Calu3 (cell line): ENCODE measurements at regions not wholly inside any gene's neighbourhood (a gene's known extent, or its start where the extent isn't known, plus 50 kb on each side); places are given as distances from the start of the nearest gene placed in this dataset.
"Not testable (repeated sequence)": the region's sequence is repeated elsewhere in the genome, so short reads cannot be mapped to it uniquely, and the experiment has no call there.

Experiments used
- BruUV-seq: library from RNA; stranded (reverse); fragments of 400-500 nt; replicated peaks from 2 replicates; lab custom pipeline; 2021; lab: Mats Ljungman, UMichigan
- CTCF ChIA-PET: fragments of 300-600 bp; sonication (Branson Sonifier 250); formaldehyde crosslinking; loops from one replicate; lab custom pipeline; 2022; ENCODE audit warnings: antibody characterized with exemption; lab: Charles Lee
- DNase-seq: peaks from one replicate; pipeline ENCODE4 v3.0.0; 2022
- H3K27ac Mint-ChIP-seq: one replicate; pipeline ENCODE4 v1.8.0; 2022; ENCODE audit warnings: mixed read lengths; ENCODE audit not compliant: unreplicated experiment
- H3K27me3 Mint-ChIP-seq: one replicate; pipeline ENCODE4 v1.8.0; 2022; ENCODE audit warnings: mixed read lengths; ENCODE audit not compliant: unreplicated experiment
- H3K36me3 Mint-ChIP-seq: one replicate; pipeline ENCODE4 v1.8.0; 2022; ENCODE audit warnings: mild to moderate bottlenecking, moderate library complexity, mixed read lengths; ENCODE audit not compliant: insufficient read depth, unreplicated experiment
- H3K4me1 Mint-ChIP-seq: one replicate; pipeline ENCODE4 v1.8.0; 2022; ENCODE audit warnings: mild to moderate bottlenecking, low read depth, mixed read lengths; ENCODE audit not compliant: unreplicated experiment
- H3K4me3 Mint-ChIP-seq: one replicate; pipeline ENCODE4 v1.8.0; 2022; ENCODE audit warnings: mild to moderate bottlenecking, low read depth, moderate library complexity, mixed read lengths; ENCODE audit not compliant: unreplicated experiment
- H3K9me3 Mint-ChIP-seq: one replicate; pipeline ENCODE4 v1.8.0; 2022; ENCODE audit warnings: low read depth, mixed read lengths; ENCODE audit not compliant: unreplicated experiment
- CTCF ChIP-seq: fragments of 200-600 bp; IDR thresholded peaks from one replicate; pipeline ENCODE4 v1.8.0; 2022; ENCODE audit warnings: antibody characterized with exemption; ENCODE audit not compliant: unreplicated experiment
- intact Hi-C: fragments of 100-400 bp; cut with micrococcal nuclease; formaldehyde crosslinking; loops from one replicate; pipeline ENCODE4 v1.10.0; 2022; ENCODE audit not compliant: unreplicated experiment

- no peak for DNase-seq
- CTCF ChIA-PET: interaction anchor here (0.7 to 1.1 kb wide), 2 partner anchors 19 to 46 kb away, joined by 3 read pairs; no protein-coding TSS in a partner anchor
- BruUV-seq: no TSS peak
Measured at GRCh38 chr3:162721736-162722135, 1225.1 kb downstream of the OTOL1 start.

GRCh38 chr3:162722337-162722736, 1225.7 kb downstream of the OTOL1 start:
- no TSS peak for BruUV-seq
- Mint-ChIP-seq H3K4me3 (no peak overlapping the region), H3K9me3 (no peaks in the 10 kb centered on the region), H3K27me3 (no peaks in the 10 kb centered on the region), H3K4me1 (no peaks in the 10 kb centered on the region), H3K36me3 (no peaks in the 10 kb centered on the region), H3K27ac (no peak overlapping the region)
- no peak for TF ChIP-seq CTCF
- intact Hi-C loops: loop anchor here (10.0 kb wide), 1 partner anchor 428 kb away; no protein-coding TSS in a partner anchor
- no peak for DNase-seq
- CTCF ChIA-PET: no interaction called here

More at GRCh38 chr3:162721736-162722135, 1225.1 kb downstream of the OTOL1 start:
- Mint-ChIP-seq H3K4me1 (no peaks in the 10 kb centered on the region), H3K27ac (no peak overlapping the region), H3K27me3 (no peaks in the 10 kb centered on the region), H3K36me3 (no peaks in the 10 kb centered on the region), H3K9me3 (no peaks in the 10 kb centered on the region), H3K4me3 (no peak overlapping the region)
- intact Hi-C loops: loop anchor here (10.0 kb wide), 1 partner anchor 427 kb away; no protein-coding TSS in a partner anchor
- no peak for TF ChIP-seq CTCF

- DNase-seq, H3K4me1 Mint-ChIP-seq, CTCF ChIA-PET, H3K9me3 Mint-ChIP-seq, H3K4me3 Mint-ChIP-seq, H3K27ac Mint-ChIP-seq, H3K27me3 Mint-ChIP-seq, BruUV-seq, H3K36me3 Mint-ChIP-seq: not testable (repeated sequence)
- intact Hi-C loops: loop anchor here (10.0 kb wide), 1 partner anchor 428 kb away; no protein-coding TSS in a partner anchor
Measured at GRCh38 chr3:162722796-162723195, 1226.2 kb downstream of the OTOL1 start.

GRCh38 chr3:162729686-162730085, 1233.1 kb downstream of the OTOL1 start:
- H3K4me1 Mint-ChIP-seq: no peaks in the 10 kb centered on the region
- no TSS peak for BruUV-seq
- intact Hi-C loops: loop anchor here (10.0 kb wide), 1 partner anchor 435 kb away; no protein-coding TSS in a partner anchor
- no peak for TF ChIP-seq CTCF
- no peak overlapping the region for H3K27ac Mint-ChIP-seq
- DNase-seq: no peak
- H3K36me3 Mint-ChIP-seq: no peaks in the 10 kb centered on the region
- no peak overlapping the region for H3K4me3 Mint-ChIP-seq
- H3K27me3 Mint-ChIP-seq: no peaks in the 10 kb centered on the region
- CTCF ChIA-PET: no interaction called here
- peaks cover 7% of the 10 kb centered on the region for H3K9me3 Mint-ChIP-seq

GRCh38 chr3:162731961-162732360, 1235.4 kb downstream of the OTOL1 start:
- H3K36me3 Mint-ChIP-seq, H3K4me1 Mint-ChIP-seq, BruUV-seq, H3K27me3 Mint-ChIP-seq, intact Hi-C loops, DNase-seq, H3K9me3 Mint-ChIP-seq, H3K27ac Mint-ChIP-seq, CTCF ChIA-PET, H3K4me3 Mint-ChIP-seq: not testable (repeated sequence)
